Fibroblast of the conjunctiva (primary cell): ENCODE measurements at regions not wholly inside any gene's neighbourhood (a gene's known extent, or its start where the extent isn't known, plus 50 kb on each side); places are given as distances from the start of the nearest gene placed in this dataset.
A peak's percentile ranks its signal among the peaks of the same experiment; 100 is the strongest.

ENCODE experiments used
- DNase-seq: peaks from one replicate; pipeline ENCODE4 v3.0.0-alpha.2; 2010; ENCODE audit warnings: low read depth

DNA sequence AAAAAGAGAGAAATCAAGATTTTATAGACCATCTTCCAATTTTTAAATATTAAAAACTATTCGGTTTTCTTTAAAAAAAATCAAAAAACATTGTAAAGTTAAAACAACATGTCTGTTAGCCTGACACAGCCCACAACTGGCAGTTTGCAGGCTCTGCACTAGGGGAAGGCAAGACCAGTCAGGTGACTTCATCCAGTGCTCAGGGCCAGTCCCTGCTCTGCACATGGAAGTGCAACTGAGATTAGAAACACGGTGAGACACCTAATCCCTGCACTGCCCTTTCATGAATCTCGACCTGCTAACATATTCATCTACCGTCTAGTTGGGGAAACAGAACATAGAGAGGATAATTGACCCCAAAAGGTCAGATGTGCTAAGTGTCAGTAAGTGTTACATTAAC is 135.2 kb downstream of the BARD1 start:
- no peak for DNase-seq

DNA sequence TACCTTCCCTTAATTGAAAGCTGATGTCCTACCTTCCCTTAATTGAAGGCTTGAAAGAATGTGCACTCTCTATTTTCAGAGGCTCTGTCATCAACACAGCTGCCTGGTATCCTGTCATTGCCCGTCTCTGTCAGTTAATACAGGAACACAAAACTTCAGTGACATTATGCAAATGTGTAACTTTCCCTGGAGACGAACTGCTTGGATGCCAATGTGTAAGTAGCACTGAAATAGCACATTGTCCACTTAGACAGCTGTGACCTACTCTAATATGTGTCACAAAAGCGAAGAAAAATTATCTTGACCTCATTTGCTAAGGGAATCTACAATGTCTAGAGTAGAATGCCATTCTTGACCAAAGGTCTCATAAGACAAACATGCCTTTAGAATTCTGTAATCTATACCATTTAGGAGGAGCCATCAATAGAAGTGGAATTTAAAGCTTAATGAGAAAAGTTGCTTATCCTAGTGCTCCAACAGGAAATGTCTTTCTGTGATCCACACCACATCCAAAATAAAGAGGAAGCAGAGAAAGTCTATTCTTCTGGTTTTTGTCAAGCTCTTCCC is 138.1 kb downstream of the BARD1 start:
- no peak for DNase-seq

DNA sequence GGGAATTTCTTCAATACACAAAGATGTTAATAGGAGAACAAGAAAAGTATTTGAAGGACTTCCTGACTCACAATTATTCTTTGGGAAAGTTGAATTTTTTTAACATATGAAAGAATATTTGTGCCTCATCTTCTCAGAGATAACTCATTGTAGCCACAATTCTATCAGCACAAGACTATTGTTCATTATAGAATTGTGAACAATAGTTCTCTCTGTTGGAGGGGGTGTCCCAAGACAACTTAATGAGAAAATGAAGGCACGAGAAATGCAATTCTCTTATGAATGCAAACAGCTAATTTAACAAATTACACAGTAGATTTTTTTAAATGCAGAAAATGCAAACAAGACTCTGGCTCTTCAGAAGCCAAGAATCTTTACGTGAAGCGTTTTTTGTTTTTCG is 157.0 kb downstream of the BARD1 start:
- DNase-seq, result no peak

DNA sequence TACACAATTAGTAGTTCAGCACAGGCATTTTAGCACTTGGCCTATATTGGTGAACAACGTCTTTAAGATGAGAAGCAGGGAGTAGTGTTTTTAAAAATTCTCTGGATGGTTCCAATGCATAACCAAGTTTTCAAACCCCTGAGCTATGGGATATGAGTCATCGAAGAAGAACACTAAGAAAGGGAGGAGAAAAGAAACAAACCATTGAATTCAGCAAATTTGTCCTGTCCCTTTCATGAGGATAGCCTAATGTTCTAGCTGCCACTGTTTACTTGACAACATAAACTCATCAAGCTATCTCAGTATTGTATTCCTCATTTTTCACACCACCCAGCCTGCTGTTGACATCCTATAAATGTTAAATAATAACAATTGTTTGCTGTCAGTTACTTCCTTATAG is 158.0 kb downstream of the BARD1 start:
- DNase-seq, result no peak

DNA sequence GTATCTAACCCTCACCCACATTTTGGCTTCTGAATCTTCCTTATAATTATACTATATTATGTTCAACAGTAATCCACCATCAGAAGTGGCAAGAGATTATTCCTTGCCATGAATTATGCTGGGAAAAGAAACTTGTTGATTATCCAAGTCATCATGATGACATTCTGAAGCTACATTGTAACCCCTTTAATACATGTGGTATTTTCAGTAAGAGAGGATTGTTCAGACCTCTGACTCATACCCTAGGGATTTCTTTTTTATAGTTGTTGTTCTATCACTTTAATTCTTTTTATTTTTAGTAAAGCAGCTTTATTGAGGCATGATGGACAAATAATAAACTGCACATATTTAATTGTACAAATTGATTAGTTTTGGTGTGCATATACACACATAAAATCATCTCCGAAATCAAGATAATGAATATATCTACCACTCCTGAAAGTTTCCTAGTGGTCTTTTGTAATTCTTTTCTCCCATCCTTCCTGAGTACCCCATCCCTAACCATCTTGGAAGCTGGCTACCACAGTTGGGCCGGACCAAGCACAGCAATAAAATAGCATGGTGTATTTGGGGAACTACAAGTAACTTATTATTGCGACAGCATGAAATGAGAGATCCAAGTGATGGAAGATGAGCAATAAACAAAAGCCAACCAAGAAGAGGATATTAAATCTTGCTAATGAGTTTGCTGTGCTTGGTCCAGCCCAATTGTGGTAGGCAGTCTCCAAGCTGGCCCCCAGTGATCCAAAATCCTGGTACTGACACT is 159.9 kb downstream of the BARD1 start:
- DNase-seq, result peak; percentile 16

DNA sequence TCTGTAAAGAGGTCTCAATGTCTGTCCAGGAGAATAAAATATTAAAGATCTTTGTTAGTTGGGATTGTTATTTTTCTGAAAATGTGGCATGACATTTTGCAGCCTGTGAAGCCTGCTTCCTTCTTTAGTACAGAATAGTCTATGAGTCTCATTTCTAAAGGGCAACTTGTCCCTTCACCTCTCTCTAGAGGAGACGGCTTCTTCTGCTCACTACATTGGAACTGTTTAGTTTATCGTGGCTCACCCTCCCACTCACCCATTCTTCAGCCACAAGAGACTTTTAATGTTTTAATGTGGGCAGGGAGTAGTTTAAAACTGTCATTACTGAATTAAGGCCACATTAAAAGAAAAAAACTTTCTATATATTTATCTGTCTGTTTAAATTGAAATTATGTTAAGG is 161.0 kb downstream of the BARD1 start:
- DNase-seq, result no peak

DNA sequence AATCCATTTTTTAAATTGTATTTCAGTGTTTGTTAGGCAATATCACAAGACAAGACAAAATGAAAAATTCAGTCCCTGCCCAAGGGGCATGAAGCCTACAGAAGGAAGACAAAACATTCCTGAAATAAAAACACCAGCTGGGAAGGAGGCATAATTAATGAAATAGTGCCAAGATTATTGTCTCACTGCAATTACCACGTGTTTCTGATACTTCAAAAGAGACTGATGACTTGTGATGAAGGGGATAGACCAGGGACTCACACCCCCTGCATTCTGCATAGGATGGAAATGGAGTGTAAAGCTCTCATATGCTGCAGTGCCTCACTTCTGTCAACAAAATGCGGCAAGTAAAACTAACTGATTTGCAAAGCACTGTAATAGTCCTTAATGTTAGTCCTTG is 178.1 kb downstream of the BARD1 start:
- no peak for DNase-seq

DNA sequence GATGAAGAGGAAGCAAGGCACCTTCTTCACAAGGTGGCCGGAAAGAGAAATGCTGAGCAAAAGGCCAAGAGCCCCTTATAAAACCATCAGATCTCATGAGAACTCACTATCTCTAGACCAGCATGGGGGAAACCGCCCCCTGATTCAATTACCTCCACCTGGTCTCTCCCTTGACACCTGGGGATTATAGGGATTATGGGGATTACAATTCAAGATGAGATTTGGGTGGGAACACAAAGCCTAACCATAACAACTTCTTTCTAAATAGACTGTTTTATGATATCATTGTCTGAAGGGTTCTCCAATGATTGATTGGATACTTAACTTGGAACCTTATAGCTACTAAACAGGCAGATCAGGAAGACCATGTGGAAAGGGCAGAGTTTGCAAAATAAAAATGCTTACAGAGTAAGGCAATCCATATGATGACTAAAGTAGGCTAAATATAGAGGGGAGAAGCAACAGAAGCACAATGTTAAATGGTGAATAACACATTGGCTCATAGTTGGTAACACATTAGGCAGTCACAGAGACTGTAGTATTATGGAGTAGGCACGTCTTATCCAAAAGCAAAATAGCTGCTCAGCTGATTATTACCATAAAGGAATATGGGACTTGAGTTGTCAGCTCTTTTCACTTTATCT is 179.0 kb downstream of the BARD1 start:
- DNase-seq, result no peak

DNA sequence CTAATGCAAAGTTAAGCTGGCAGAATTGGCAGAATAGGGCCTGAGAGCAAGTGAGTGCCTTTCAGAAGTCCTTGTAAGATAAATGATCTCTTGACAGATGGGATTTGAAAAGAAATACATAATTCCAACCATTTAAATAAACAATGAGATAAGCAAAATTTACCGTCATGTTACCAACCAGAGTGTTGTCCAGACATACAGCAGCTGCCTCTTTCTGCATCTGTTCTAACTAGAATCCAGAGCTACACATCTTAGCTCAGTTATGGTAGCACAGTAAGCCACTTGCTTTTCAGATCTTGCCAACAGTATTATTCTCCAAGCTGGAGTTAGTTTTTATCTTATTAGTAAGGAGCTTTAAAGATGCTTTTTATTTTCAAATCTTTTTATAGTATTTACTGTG is 179.6 kb downstream of the BARD1 start:
- DNase-seq, result no peak
